Dendritic cell treated with granulocyte-macrophage colony-stimulating factor and Interleukin-4, amounts not matched to agents 40 ng/mL and 50 ng/mL, for 4 days (primary cell): ENCODE measurements at regions not wholly inside any gene's neighbourhood (a gene's known extent, or its start where the extent isn't known, plus 50 kb on each side); places are given as distances from the start of the nearest gene placed in this dataset.
"Not testable (repeated sequence)": the region's sequence is repeated elsewhere in the genome, so short reads cannot be mapped to it uniquely, and the experiment has no call there.

Experiments
- H3K27ac Mint-ChIP-seq: one replicate; pipeline ENCODE4 v1.8.0; 2022; ENCODE audit warnings: mild to moderate bottlenecking, mixed read lengths
- H3K27me3 Mint-ChIP-seq: one replicate; pipeline ENCODE4 v1.8.0; 2022; ENCODE audit warnings: mild to moderate bottlenecking, mixed read lengths
- H3K36me3 Mint-ChIP-seq: one replicate; pipeline ENCODE4 v1.8.0; 2022; ENCODE audit warnings: low read depth, mixed read lengths
- H3K4me1 Mint-ChIP-seq: one replicate; pipeline ENCODE4 v1.8.0; 2022; ENCODE audit warnings: low read depth, mixed read lengths
- H3K4me3 Mint-ChIP-seq: one replicate; pipeline ENCODE4 v1.8.0; 2022; ENCODE audit warnings: mild to moderate bottlenecking, moderate library complexity, mixed read lengths
- H3K9me3 Mint-ChIP-seq: one replicate; pipeline ENCODE4 v1.8.0; 2022; ENCODE audit warnings: mixed read lengths
- intact Hi-C: fragments of 100-400 bp; cut with micrococcal nuclease; formaldehyde crosslinking; loops from one replicate; pipeline ENCODE4 v1.15.0; 2022

DNA sequence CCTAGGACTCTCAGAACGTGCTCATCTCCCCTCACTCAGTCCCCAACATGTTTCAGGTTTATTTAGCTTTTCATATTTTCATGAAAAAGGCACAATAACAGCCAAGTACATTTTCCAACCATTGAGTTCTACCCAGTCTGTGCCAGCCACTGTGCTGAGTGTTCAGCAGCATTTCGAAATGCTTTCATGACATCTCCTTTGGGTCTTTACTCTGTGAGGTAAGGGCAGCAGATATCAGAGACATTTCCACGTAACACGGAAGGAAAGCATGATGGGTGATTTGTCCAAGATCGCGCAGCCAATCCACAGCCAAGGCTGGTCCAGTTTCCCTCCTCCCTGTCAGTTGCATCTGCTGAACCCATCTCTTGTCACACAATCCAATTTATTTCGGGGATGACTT lies 192.6 kb upstream of the IRF2BP2 start:
- H3K36me3 Mint-ChIP-seq, intact Hi-C loops, H3K9me3 Mint-ChIP-seq, H3K27me3 Mint-ChIP-seq, H3K4me1 Mint-ChIP-seq, H3K27ac Mint-ChIP-seq, H3K4me3 Mint-ChIP-seq: not testable (repeated sequence)

DNA sequence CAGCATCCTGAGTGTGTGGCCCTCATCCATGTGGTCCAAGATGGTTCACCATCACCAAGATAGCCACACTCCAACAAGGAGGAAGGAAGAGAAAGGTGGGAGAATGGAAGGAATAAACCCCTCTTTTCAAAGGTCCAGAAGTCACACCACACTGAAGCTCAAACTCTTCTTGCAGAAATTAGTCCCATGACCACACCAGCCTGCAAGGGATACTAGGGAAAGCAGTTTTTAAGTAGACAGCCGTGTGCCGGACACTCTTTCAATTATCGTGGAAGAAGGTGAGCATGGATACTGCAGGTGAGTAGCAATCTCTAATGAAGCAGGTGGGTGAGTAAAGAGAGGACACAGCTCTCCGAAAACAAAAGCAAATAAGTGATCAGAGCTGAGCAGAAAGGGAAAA lies 191.7 kb upstream of the IRF2BP2 start:
- H3K27ac Mint-ChIP-seq, H3K9me3 Mint-ChIP-seq: not testable (repeated sequence)

DNA sequence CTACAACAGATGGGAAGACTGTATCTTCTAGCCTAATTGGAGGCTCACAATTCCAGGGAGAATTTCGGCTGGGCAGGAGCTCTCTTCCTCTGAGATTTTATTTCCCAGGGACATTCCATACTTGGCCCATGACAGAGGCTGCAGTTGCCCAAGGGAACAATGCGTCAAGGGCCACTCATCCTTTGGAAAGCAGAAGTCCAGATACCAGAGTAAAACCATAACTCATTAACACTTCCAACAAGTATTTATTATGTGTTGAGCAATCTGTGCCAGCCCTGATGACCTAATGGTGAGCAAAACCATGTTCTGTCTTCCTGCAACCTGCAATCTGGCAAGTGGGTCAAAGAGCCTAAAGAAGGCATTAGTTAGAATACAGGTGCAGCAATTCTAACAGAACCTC lies 191.2 kb upstream of the IRF2BP2 start:
- intact Hi-C loops, H3K4me3 Mint-ChIP-seq, H3K9me3 Mint-ChIP-seq: not testable (repeated sequence)

More for the DNA sequence above, 191.7 kb upstream of the IRF2BP2 start:
- H3K36me3 Mint-ChIP-seq, H3K4me3 Mint-ChIP-seq, H3K27me3 Mint-ChIP-seq, intact Hi-C loops, H3K4me1 Mint-ChIP-seq: not testable (repeated sequence)

DNA sequence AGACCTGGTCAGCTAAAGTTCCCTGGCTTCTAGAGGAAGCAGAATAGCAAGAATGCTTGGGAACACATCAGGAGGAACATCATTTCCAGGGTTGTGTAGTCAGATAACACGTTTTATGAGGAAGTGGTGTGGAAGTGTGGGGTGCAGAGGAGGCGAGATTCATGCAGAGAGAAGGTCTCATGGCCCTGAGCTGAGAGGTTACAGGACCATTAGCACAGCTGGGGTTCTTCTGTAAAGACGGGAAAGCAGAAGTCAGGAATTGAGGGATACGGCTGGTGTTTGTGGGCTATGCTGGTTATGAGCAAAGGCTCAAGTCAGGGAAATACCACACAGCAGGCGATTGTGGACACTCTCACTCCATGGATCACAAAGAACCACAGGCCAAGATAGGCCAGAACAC lies 190.6 kb upstream of the IRF2BP2 start:
- H3K9me3 Mint-ChIP-seq, intact Hi-C loops, H3K27ac Mint-ChIP-seq: not testable (repeated sequence)

More for the DNA sequence above, 191.2 kb upstream of the IRF2BP2 start:
- H3K4me1 Mint-ChIP-seq, H3K27ac Mint-ChIP-seq, H3K36me3 Mint-ChIP-seq, H3K27me3 Mint-ChIP-seq: not testable (repeated sequence)

DNA sequence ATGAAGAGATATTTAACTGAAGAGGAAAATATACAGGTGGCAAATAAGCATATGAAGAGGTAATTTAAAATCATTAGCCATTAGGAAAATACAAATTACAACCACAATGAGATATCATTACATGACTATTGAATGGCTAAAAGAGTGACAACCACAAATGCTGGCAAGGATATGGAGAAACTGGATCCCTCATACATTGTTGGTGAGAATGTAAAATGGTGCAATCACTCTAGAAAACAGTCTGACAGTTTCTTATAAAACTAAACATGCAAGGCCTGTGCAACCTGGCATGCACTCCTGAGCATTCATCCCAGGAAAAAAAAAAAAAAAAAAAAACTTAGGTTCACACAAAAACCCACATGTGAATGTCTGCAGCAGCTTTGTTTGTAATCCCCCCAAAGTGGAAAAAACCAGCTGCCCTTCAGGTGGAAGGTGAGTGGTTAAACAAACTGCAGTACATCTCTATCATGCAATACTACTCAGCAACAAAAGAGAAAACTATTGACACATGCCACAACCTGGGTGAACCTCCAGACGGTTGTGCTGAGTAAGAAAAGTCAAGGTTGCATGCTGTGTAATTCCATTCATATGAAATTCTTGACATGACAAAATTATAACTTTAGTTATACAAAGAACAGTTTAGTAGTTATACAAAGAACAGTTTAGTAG lies 189.2 kb upstream of the IRF2BP2 start:
- H3K9me3 Mint-ChIP-seq, H3K36me3 Mint-ChIP-seq, intact Hi-C loops, H3K4me3 Mint-ChIP-seq, H3K27me3 Mint-ChIP-seq, H3K4me1 Mint-ChIP-seq, H3K27ac Mint-ChIP-seq: not testable (repeated sequence)

More for the DNA sequence above, 190.6 kb upstream of the IRF2BP2 start:
- H3K36me3 Mint-ChIP-seq, H3K4me1 Mint-ChIP-seq, H3K4me3 Mint-ChIP-seq, H3K27me3 Mint-ChIP-seq: not testable (repeated sequence)

DNA sequence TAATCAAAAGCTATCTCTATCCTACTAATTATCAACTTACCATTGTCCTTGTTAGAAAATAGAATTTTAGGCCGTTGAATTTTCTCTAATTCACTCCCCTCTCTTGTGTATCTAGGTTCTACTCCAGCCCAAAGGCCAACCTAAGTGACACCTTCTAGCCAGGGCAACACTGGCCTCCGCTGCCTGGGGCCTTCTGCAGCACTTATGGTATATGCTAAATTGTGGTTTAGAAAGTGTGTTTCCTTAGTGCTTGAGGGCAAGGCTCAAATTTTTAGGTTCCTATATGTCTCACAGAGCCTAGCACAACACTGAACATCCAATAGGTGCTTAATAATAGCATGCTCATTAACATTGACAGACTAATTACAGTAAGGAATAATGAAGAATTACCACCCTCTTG lies 187.2 kb upstream of the IRF2BP2 start:
- H3K27ac Mint-ChIP-seq, intact Hi-C loops: not testable (repeated sequence)

DNA sequence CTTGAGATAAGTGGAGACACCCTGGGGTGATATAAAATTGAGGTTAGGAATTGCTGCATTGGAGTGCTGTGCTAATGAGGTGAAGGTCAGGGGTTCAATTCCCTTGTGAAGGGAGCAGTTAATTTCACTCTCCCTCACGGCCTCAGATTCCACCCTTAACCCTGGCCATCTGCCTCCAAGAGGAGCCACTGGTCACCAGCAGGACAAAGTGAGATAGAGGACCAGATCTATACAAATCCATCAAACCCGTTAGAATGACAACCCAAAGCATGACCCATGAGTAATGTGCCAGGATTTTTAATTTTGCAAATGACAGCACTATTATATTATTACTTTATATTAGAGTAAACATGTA lies 186.4 kb upstream of the IRF2BP2 start:
- H3K9me3 Mint-ChIP-seq, intact Hi-C loops, H3K4me1 Mint-ChIP-seq, H3K4me3 Mint-ChIP-seq, H3K36me3 Mint-ChIP-seq, H3K27ac Mint-ChIP-seq, H3K27me3 Mint-ChIP-seq: not testable (repeated sequence)

More for the DNA sequence above, 187.2 kb upstream of the IRF2BP2 start:
- not testable (repeated sequence) for H3K27me3 Mint-ChIP-seq, H3K9me3 Mint-ChIP-seq, H3K4me3 Mint-ChIP-seq, H3K36me3 Mint-ChIP-seq, H3K4me1 Mint-ChIP-seq

DNA sequence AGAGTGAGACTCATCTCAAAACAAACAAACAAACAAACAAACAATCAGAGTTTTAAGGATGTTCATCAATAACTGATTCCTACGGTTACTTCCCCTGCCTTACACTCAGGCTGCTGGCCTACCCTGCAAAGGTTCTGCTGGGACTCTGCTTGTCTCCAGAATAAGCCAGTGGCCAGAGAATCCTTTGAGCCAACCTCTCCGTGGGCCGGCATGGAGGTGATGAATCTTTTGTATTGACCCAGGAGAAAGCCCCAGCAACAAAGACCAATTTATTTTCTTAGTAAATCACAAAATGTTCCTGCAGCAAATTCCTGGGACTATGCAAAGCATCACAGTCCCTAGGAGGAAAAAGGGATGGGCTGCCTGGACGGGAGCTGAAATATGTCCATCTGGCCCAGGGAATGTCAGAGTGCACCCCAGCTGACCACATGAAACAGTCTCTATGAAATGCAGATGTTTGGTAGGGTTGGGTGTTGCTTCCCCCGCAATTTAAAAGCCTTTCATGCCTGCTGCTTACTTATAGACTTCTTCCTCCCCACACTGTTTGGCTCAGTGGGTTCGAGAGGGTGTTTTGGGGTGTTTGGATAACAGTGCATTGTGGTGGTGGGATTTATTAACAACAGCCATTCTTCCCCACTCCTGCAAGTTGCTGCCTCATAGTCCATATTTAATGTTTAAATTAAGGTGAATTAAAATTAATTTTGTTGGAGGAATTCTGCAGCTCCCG lies 185.9 kb upstream of the IRF2BP2 start:
- H3K9me3 Mint-ChIP-seq, H3K27ac Mint-ChIP-seq, H3K36me3 Mint-ChIP-seq, H3K4me1 Mint-ChIP-seq, intact Hi-C loops, H3K4me3 Mint-ChIP-seq, H3K27me3 Mint-ChIP-seq: not testable (repeated sequence)

DNA sequence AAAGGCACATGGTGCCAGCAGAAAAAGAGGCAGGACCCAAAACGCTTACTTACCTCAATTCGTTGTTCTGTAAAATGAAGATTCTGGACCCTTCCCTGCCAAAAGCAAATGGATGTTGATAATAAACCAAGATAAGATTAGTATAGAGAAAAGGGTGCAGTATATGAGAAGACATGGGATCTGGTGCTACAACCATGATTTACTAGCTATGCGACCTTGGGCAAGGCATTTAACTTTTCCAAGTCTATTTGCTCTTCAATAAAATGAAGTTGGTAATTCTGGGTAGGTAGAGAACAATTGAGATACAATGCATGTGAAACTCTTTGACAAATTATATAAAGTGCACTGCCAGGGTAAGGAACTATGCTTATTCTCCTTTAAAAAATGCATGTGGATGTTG lies 185.0 kb upstream of the IRF2BP2 start:
- H3K36me3 Mint-ChIP-seq, H3K27me3 Mint-ChIP-seq, H3K9me3 Mint-ChIP-seq, H3K4me1 Mint-ChIP-seq, H3K27ac Mint-ChIP-seq, H3K4me3 Mint-ChIP-seq, intact Hi-C loops: not testable (repeated sequence)

DNA sequence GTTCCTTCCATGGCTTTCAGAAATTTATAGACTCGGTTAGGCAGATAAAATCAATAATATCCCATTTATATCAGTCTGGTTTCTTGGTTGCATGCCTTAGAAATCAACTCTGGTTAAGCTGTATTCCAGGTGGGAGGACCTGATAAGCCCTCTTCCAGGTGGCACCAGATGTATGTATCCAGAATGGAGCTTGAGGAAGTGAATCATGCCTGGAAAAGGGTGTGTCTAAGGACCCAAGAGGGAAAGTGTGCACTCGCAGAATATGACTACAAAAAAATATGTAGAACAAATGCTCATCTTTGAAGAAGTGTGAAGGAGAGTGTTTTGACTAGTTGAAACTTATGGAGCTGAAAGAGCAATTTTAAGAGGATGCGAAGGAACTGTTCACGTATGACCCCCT lies 184.5 kb upstream of the IRF2BP2 start:
- H3K36me3 Mint-ChIP-seq, H3K4me1 Mint-ChIP-seq, H3K27ac Mint-ChIP-seq, H3K4me3 Mint-ChIP-seq, H3K27me3 Mint-ChIP-seq, intact Hi-C loops, H3K9me3 Mint-ChIP-seq: not testable (repeated sequence)

DNA sequence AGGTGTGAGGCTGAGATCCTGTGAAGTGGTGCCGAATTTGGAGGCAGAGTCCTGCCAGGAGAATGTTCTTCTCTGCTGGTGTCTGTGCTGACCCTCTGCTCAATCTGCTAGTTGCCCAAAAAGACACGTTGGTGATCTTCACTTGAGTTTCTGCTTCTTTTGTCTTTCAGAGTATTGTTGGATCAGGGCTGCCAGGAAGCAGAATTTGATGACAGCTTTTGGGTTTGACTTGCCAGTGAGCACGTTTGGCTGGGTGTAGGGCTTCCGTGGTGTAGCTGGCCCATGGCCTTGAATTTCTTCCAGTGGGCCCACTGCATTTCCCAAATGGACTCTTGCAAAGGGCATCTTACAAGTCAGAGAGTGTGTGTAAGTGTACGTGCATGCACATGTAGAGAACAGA lies 183.9 kb upstream of the IRF2BP2 start:
- intact Hi-C loops, H3K9me3 Mint-ChIP-seq, H3K27ac Mint-ChIP-seq, H3K36me3 Mint-ChIP-seq, H3K27me3 Mint-ChIP-seq, H3K4me1 Mint-ChIP-seq, H3K4me3 Mint-ChIP-seq: not testable (repeated sequence)

DNA sequence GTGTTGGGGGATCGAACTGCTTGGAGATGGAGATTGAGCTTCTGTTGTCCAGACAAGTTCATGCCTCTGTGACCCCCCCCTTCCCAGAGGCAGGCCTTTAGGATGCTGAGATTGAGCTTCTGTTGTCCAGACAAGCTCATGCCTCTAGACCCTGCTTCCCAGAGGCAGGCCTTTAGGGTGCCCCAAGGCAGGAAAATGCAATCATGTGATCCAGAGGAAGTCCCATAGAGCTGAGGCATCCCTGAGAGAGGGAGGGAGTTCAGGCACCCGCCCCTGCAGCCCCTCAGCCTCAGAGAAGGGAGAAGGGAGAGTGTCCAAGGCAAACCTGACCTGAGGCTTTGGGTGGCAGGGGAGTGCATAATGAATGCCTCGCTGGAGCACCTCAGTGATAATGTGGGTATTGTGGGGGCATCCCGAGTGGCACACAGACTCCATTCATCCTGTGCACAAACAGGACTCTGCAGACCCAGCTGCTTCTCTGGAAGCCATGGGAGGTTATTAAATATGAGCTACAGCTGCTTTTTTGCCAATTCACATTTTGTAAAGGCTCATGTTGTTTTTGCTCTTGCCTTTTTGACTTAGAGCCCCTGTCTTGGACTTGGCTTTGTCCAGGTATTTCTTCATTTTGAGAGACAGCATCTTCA lies 182.4 kb upstream of the IRF2BP2 start:
- intact Hi-C loops, H3K4me3 Mint-ChIP-seq, H3K27ac Mint-ChIP-seq, H3K27me3 Mint-ChIP-seq, H3K36me3 Mint-ChIP-seq, H3K9me3 Mint-ChIP-seq, H3K4me1 Mint-ChIP-seq: not testable (repeated sequence)

DNA sequence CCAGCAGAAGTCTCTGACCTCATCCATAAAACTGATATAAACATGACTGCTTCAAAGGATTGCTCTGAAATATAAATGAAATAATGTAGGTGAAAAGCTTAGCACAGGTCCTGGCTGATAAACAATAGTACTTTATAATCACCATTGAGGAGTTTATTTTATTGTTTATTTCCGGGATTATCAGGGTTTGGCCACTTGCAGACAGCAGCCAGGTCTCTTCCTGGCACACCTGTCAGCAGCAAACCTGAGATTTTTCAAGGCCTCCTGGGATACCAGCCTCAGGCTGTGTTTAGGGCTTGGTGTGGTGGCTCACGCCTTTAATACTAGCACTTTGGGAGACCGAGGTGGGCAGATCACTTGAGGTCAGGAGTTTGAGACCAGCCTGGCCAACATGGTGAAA lies 181.6 kb upstream of the IRF2BP2 start:
- H3K27me3 Mint-ChIP-seq, H3K9me3 Mint-ChIP-seq, H3K4me1 Mint-ChIP-seq, H3K27ac Mint-ChIP-seq, H3K36me3 Mint-ChIP-seq, intact Hi-C loops, H3K4me3 Mint-ChIP-seq: not testable (repeated sequence)

DNA sequence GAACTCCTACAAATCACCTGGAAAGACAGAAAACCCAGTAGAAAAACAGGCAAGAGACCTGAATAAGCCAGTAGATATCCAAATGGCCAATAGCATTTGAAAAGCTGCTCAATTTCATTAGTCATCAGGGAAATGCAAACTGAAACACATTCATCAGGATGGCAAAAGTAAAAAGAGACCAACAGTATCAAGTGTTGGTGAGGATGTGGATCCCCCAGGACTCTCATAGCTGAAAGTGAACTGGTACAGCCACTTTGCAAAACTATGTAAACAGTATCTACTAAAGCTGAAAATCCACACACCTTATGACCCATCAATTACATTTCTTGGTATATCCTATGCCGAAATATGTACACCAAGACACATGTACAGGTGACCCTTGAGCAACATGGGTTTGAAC lies 180.4 kb upstream of the IRF2BP2 start:
- H3K36me3 Mint-ChIP-seq, H3K4me1 Mint-ChIP-seq, H3K27me3 Mint-ChIP-seq, H3K4me3 Mint-ChIP-seq, intact Hi-C loops, H3K27ac Mint-ChIP-seq, H3K9me3 Mint-ChIP-seq: not testable (repeated sequence)
